PC-9 (cell line): ENCODE measurements at regions not wholly inside any gene's neighbourhood (a gene's known extent, or its start where the extent isn't known, plus 50 kb on each side); places are given as distances from the start of the nearest gene placed in this dataset.

Experiments used
- EZH2 ChIP-seq: fragments of 200-600 bp; sonication (generic); IDR thresholded peaks from 2 replicates; pipeline ENCODE4 v1.8.0; 2017; ENCODE audit warnings: antibody characterized with exemption, low read depth
- TF ChIP-seq, protein P1 (sequence below): fragments of 200-600 bp; sonication (generic); conservative IDR thresholded peaks from 2 replicates; pipeline ENCODE4 v1.6.1; 2017; ENCODE audit warnings: mixed run types, antibody characterized with exemption, mild to moderate bottlenecking, moderate library complexity

DNA sequence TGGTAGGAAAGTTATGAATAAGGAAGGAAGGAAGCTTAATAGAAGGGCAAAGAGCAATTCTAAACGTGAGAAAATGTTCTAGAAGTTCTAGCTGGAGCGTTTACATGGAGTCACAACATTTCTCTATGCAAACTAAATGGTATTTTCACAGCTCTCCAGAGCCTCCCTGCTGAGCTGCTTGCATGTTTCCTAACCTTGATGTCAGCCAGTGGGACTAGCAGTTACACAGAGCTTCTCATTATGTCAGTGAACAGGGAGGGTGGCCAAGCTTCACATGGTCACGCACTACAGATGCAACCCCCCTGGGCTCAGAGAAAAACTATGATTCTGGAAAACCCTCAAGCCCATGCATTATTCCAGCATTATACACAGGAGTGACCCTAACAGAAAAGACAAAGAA lies 153.4 kb upstream of the CCDC150 start:
- TF ChIP-seq, protein P1, sequence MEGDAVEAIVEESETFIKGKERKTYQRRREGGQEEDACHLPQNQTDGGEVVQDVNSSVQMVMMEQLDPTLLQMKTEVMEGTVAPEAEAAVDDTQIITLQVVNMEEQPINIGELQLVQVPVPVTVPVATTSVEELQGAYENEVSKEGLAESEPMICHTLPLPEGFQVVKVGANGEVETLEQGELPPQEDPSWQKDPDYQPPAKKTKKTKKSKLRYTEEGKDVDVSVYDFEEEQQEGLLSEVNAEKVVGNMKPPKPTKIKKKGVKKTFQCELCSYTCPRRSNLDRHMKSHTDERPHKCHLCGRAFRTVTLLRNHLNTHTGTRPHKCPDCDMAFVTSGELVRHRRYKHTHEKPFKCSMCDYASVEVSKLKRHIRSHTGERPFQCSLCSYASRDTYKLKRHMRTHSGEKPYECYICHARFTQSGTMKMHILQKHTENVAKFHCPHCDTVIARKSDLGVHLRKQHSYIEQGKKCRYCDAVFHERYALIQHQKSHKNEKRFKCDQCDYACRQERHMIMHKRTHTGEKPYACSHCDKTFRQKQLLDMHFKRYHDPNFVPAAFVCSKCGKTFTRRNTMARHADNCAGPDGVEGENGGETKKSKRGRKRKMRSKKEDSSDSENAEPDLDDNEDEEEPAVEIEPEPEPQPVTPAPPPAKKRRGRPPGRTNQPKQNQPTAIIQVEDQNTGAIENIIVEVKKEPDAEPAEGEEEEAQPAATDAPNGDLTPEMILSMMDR: no peak
- no peak for TF ChIP-seq EZH2
